HG02973 (cell line): ENCODE measurements at regions not wholly inside any gene's neighbourhood (a gene's known extent, or its start where the extent isn't known, plus 50 kb on each side); places are given as distances from the start of the nearest gene placed in this dataset.
"Not testable (repeated sequence)": the region's sequence is repeated elsewhere in the genome, so short reads cannot be mapped to it uniquely, and the experiment has no call there.

ENCODE experiments used
- ATAC-seq: cut with Tn5 transposase; IDR thresholded peaks from one replicate; pipeline ENCODE4 v1.9.1; 2021; ENCODE audit warnings: moderate library complexity; ENCODE audit not compliant: unreplicated experiment

- ATAC-seq = no peak
These were observed 373.1 kb downstream of the CD109 start for GRCh38 chr6:74069089-74069581.

- no peak for ATAC-seq
These were observed 370.3 kb downstream of the CD109 start for GRCh38 chr6:74066168-74066871.

- no peak for ATAC-seq
These were observed 369.7 kb downstream of the CD109 start for GRCh38 chr6:74065705-74066104.

- ATAC-seq = no peak
These were observed 367.4 kb downstream of the CD109 start for GRCh38 chr6:74063391-74063790.

- ATAC-seq = no peak
These were observed 365.2 kb downstream of the CD109 start for GRCh38 chr6:74061201-74061600.

- ATAC-seq = no peak
These were observed 364.4 kb downstream of the CD109 start for GRCh38 chr6:74060354-74060753.

GRCh38 chr6:74058606-74059005 lies 362.6 kb downstream of the CD109 start:
- ATAC-seq = no peak

- no peak for ATAC-seq
These were observed 361.3 kb downstream of the CD109 start for GRCh38 chr6:74057326-74057725.

GRCh38 chr6:74054190-74054589 lies 358.2 kb downstream of the CD109 start:
- ATAC-seq = no peak

- no peak for ATAC-seq
These were observed 354.9 kb downstream of the CD109 start for GRCh38 chr6:74050921-74051320.

GRCh38 chr6:74048387-74048786 lies 352.4 kb downstream of the CD109 start:
- ATAC-seq = no peak

GRCh38 chr6:74044417-74045096 lies 348.6 kb downstream of the CD109 start:
- no peak for ATAC-seq

- no peak for ATAC-seq
These were observed 345.4 kb downstream of the CD109 start for GRCh38 chr6:74041420-74041819.

GRCh38 chr6:74018825-74019224 lies 322.8 kb downstream of the CD109 start:
- ATAC-seq = no peak

GRCh38 chr6:74015427-74015826 lies 319.4 kb downstream of the CD109 start:
- no peak for ATAC-seq

GRCh38 chr6:74000666-74001490 lies 304.9 kb downstream of the CD109 start:
- ATAC-seq = no peak

- ATAC-seq = not testable (repeated sequence)
These were observed 294.7 kb downstream of the CD109 start for GRCh38 chr6:73990609-73991238.

GRCh38 chr6:73989428-73989827 lies 293.4 kb downstream of the CD109 start:
- ATAC-seq = no peak

- no peak for ATAC-seq
These were observed 289.9 kb downstream of the CD109 start for GRCh38 chr6:73985891-73986290.

GRCh38 chr6:73984571-73985210 lies 288.7 kb downstream of the CD109 start:
- no peak for ATAC-seq

GRCh38 chr6:73983367-73983766 lies 287.4 kb downstream of the CD109 start:
- ATAC-seq = no peak
